IMR-90 (cell line): ENCODE measurements at regions not wholly inside any gene's neighbourhood (a gene's known extent, or its start where the extent isn't known, plus 50 kb on each side); places are given as distances from the start of the nearest gene placed in this dataset.

ENCODE experiments used
- ATAC-seq: fragments of 200-7000 bp; cut with Tn5 transposase; 2 replicates; pipeline ENCODE4 v1.9.1; 2020; ENCODE audit warnings: low read depth, mild to moderate bottlenecking, moderate library complexity
- BruUV-seq: library from RNA; stranded (reverse); fragments of 400-500 nt; replicated peaks from 2 replicates; lab custom pipeline; 2021; lab: Mats Ljungman, UMichigan
- CTCF ChIA-PET: fragments of 300-600 bp; formaldehyde crosslinking; extraction: SDS; loops from one replicate; lab custom pipeline; 2021; ENCODE audit warnings: antibody characterized with exemption; lab: Yijun Ruan, JAX
- POLR2A ChIA-PET: fragments of 300-600 bp; sonication (Branson Sonifier 250); formaldehyde crosslinking; loops from one replicate; lab custom pipeline; 2022; ENCODE audit warnings: antibody characterized with exemption; ENCODE audit not compliant: unreplicated experiment; lab: Charles Lee
- DNase-seq: peaks from one replicate; pipeline ENCODE4 v3.0.0; 2013
- H2AFZ ChIP-seq: replicated peaks from 2 replicates; pipeline ENCODE3; 2013; ENCODE audit warnings: low read length, mild to moderate bottlenecking; ENCODE audit not compliant: poor library complexity
- H2AK5ac ChIP-seq: 2 replicates; pipeline ENCODE4 v1.6.1; 2013; ENCODE audit warnings: low read depth, low read length, inconsistent platforms
- H2AK9ac ChIP-seq: replicated peaks from 2 replicates; pipeline ENCODE3; 2013; ENCODE audit warnings: mild to moderate bottlenecking, low read depth, low read length, moderate library complexity; ENCODE audit not compliant: poor library complexity
- H2BK120ac ChIP-seq: 2 replicates; pipeline ENCODE4 v1.6.1; 2013; ENCODE audit warnings: low read depth, low read length, inconsistent platforms
- H2BK15ac ChIP-seq: 3 replicates; pipeline ENCODE4 v1.6.1; 2013; ENCODE audit warnings: low read depth, low read length, inconsistent platforms
- H2BK20ac ChIP-seq: 2 replicates; pipeline ENCODE4 v1.6.1; 2013; ENCODE audit warnings: low read depth, mild to moderate bottlenecking, inconsistent platforms, low read length, moderate library complexity
- H2BK5ac ChIP-seq: 2 replicates; pipeline ENCODE4 v1.6.1; 2013; ENCODE audit warnings: mild to moderate bottlenecking, low read depth, low read length, inconsistent platforms; ENCODE audit not compliant: poor library complexity, severe bottlenecking
- H3K14ac ChIP-seq: replicated peaks from 2 replicates; pipeline ENCODE4 v1.6.1; 2013; ENCODE audit warnings: low read depth, low read length, inconsistent platforms
- H3K18ac ChIP-seq: 2 replicates; pipeline ENCODE4 v1.6.1; 2013; ENCODE audit warnings: low read depth, low read length, control low read depth
- H3K23ac ChIP-seq: 2 replicates; pipeline ENCODE4 v1.6.1; 2013; ENCODE audit warnings: low read depth, low read length, inconsistent platforms
- H3K27ac ChIP-seq: 2 replicates; pipeline ENCODE4 v1.5.1; 2013; ENCODE audit warnings: mild to moderate bottlenecking, control low read depth, low read length; ENCODE audit not compliant: insufficient read depth
- H3K27me3 ChIP-seq: 2 replicates; pipeline ENCODE4 v1.6.1; 2013; ENCODE audit warnings: low read length; ENCODE audit not compliant: control insufficient read depth, insufficient read depth
- H3K36me3 ChIP-seq: 2 replicates; pipeline ENCODE4 v1.6.1; 2013; ENCODE audit warnings: low read length, mixed read lengths; ENCODE audit not compliant: control insufficient read depth, insufficient read depth
- H3K4ac ChIP-seq: 2 replicates; pipeline ENCODE4 v1.6.1; 2013; ENCODE audit warnings: low read depth, low read length, inconsistent platforms
- H3K4me1 ChIP-seq: 2 replicates; pipeline ENCODE4 v1.6.1; 2013; ENCODE audit warnings: low read length, mixed read lengths; ENCODE audit not compliant: control insufficient read depth, insufficient read depth
- H3K4me2 ChIP-seq: 2 replicates; pipeline ENCODE4 v1.6.1; 2013; ENCODE audit warnings: low read depth, mild to moderate bottlenecking, control low read depth, low read length, moderate library complexity
- H3K4me3 ChIP-seq: 2 replicates; pipeline ENCODE4 v1.5.1; 2013; ENCODE audit warnings: low read depth, mild to moderate bottlenecking, control low read depth, low read length, moderate library complexity; ENCODE audit not compliant: insufficient read depth
- H3K56ac ChIP-seq: 2 replicates; pipeline ENCODE4 v1.6.1; 2013; ENCODE audit warnings: low read length, inconsistent platforms; ENCODE audit not compliant: insufficient read depth; ENCODE audit errors: extremely low read depth
- H3K79me1 ChIP-seq, 2 experiments: 2 replicates each; pipeline ENCODE4 v1.6.1; 2013; ENCODE audit warnings: low read length in 2 of 2, inconsistent platforms in 1 of 2, low read depth in 1 of 2
- H3K9ac ChIP-seq: 2 replicates; pipeline ENCODE4 v1.6.1; 2013; ENCODE audit warnings: low read depth, low read length, control low read depth
- H3K9me1 ChIP-seq: 2 replicates; pipeline ENCODE4 v1.6.1; 2013; ENCODE audit warnings: low read length, inconsistent platforms; ENCODE audit not compliant: insufficient read depth
- H3K9me3 ChIP-seq: 2 replicates; pipeline ENCODE4 v1.6.1; 2013; ENCODE audit warnings: low read length; ENCODE audit not compliant: control insufficient read depth, insufficient read depth
- H4K20me1 ChIP-seq: 2 replicates; pipeline ENCODE4 v1.6.1; 2013; ENCODE audit warnings: low read length, inconsistent platforms; ENCODE audit not compliant: insufficient read depth
- H4K5ac ChIP-seq: 2 replicates; pipeline ENCODE4 v1.6.1; 2013; ENCODE audit warnings: mild to moderate bottlenecking, low read depth, low read length, control low read depth
- H4K8ac ChIP-seq, 2 experiments: 2 replicates each; pipeline ENCODE4 v1.6.1; 2013; ENCODE audit warnings: low read depth in 2 of 2, low read length in 2 of 2, control low read depth in 1 of 2, inconsistent platforms in 1 of 2
- H4K91ac ChIP-seq: 2 replicates; pipeline ENCODE4 v1.6.1; 2013; ENCODE audit warnings: low read depth, low read length, inconsistent platforms; ENCODE audit not compliant: insufficient read depth
- BHLHE40 ChIP-seq: fragments of 150-350 bp; IDR thresholded peaks from 2 replicates; pipeline ENCODE4 v1.6.1; 2016; ENCODE audit warnings: mild to moderate bottlenecking, low read depth, low read length
- MXI1 ChIP-seq: IDR thresholded peaks from 2 replicates; pipeline ENCODE4 v1.6.1; 2012; ENCODE audit warnings: low read depth, mild to moderate bottlenecking, low read length, moderate library complexity, borderline replicate concordance
- NFE2L2 ChIP-seq: fragments of 150-350 bp; IDR thresholded peaks from 2 replicates; pipeline ENCODE4 v1.6.1; 2016; ENCODE audit warnings: low read depth, mild to moderate bottlenecking, low read length
- RAD21 ChIP-seq: IDR thresholded peaks from 2 replicates; pipeline ENCODE4 v1.6.1; 2012; ENCODE audit warnings: low read length, improper control_type of control experiment
- RCOR1 ChIP-seq: IDR thresholded peaks from 2 replicates; pipeline ENCODE4 v1.6.1; 2012; ENCODE audit warnings: mild to moderate bottlenecking, low read length, improper control_type of control experiment; ENCODE audit not compliant: insufficient replicate concordance
- WGBS, 2 experiments: methylation state at CpG; one replicate each; pipeline versions ENCODE4 v1.1.5 to v1.1.7; 2013; ENCODE audit warnings: missing lambda C conversion rate in 2 of 2; ENCODE audit not compliant: insufficient read length in 1 of 2; ENCODE audit errors: extremely low coverage in 2 of 2; 5-methylcytosine and 5-hydroxymethylcytosine counted together
- dilution Hi-C: fragments of 300-500 bp; cut with HindIII; formaldehyde crosslinking; loops from one replicate; pipeline ENCODE4 v1.14.3; 2018; ENCODE audit warnings: low sequenced_read_pairs; ENCODE audit not compliant: unreplicated experiment
- in situ Hi-C: fragments of 300-500 bp; cut with MboI; formaldehyde crosslinking; loops from 3 replicates; pipeline ENCODE4 v1.14.3; 2019; ENCODE audit warnings: low sequenced_read_pairs, inconsistent platforms, mixed read lengths
- intact Hi-C: fragments of 100-400 bp; cut with micrococcal nuclease; formaldehyde crosslinking; loops from 2 replicates; pipeline ENCODE4 v1.10.0; 2022
- TF ChIP-seq, protein P1 (sequence below): fragments of 150-350 bp; IDR thresholded peaks from 2 replicates; pipeline ENCODE4 v1.6.1; 2017; ENCODE audit warnings: mild to moderate bottlenecking, antibody characterized with exemption, low read length, low read depth
- TF ChIP-seq, protein P2 (sequence below): fragments of 150-350 bp; IDR thresholded peaks from 2 replicates; pipeline ENCODE4 v1.6.1; 2016; ENCODE audit warnings: low read depth, mild to moderate bottlenecking, low read length, moderate library complexity, borderline replicate concordance
- TF ChIP-seq, protein P3 (sequence below): conservative IDR thresholded peaks from 2 replicates; pipeline ENCODE4 v1.5.1; 2012; ENCODE audit warnings: mild to moderate bottlenecking, low read depth, low read length, improper control_type of control experiment

DNA sequence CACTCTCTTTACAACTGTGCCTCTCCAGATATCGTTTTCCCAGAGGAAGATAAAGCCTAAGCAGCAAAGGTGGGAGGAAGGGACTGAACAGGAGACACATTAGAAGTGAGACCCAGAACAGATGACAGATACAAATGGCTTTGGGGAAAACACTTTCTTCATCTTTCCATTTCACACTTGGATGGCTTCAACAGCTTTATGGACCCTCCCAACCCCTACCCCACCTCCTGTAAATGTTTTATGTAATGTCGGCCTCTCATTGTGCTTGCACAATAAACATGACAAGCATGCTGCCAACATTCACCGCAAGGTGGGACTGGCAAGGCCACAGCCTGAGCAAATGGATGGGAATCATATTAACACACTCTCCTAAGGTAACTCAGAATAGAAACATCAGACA is 1088.6 kb downstream of the TUSC7 start:
- H3K9me1 ChIP-seq, result no peaks in the 10 kb centered on the region
- H3K56ac ChIP-seq, result no peak overlapping the region
- H3K14ac ChIP-seq, result no peak overlapping the region
- H3K4me1 ChIP-seq, result peaks cover 2% of the 10 kb centered on the region
- no peak overlapping the region for H2AK9ac ChIP-seq
- H3K4ac ChIP-seq, result no peak overlapping the region
- H3K18ac ChIP-seq, result no peak overlapping the region
- H4K20me1 ChIP-seq, result no peaks in the 10 kb centered on the region
- H4K5ac ChIP-seq, result no peak overlapping the region
- in situ Hi-C loops, result no loop called here
- no peaks in the 10 kb centered on the region for H3K27me3 ChIP-seq
- H3K23ac ChIP-seq, result no peak overlapping the region
- no peak overlapping the region for H3K4me3 ChIP-seq
- no CpG with 5 or more reads among the region's 3 CpGs for WGBS, 2 experiments
- ChIA-PET POLR2A (no interaction called here), CTCF (no interaction called here)
- no peak overlapping the region for H2BK120ac ChIP-seq
- dilution Hi-C loops, result no loop called here
- H3K27ac ChIP-seq, result no peak overlapping the region
- no peak overlapping the region for H2AK5ac ChIP-seq
- H2BK15ac ChIP-seq, result no peak overlapping the region
- DNase-seq (no peak), ATAC-seq (no peak)
- no peak overlapping the region for H2BK5ac ChIP-seq
- H3K79me1 ChIP-seq, result no peaks in the 10 kb centered on the region
- no peaks in the 10 kb centered on the region for H3K36me3 ChIP-seq
- H3K9ac ChIP-seq, result no peak overlapping the region
- H4K91ac ChIP-seq, result no peak overlapping the region
- BruUV-seq, result no TSS peak
- H2BK20ac ChIP-seq, result no peak overlapping the region
- no peak overlapping the region for H3K4me2 ChIP-seq
- H3K9me3 ChIP-seq, result no peaks in the 10 kb centered on the region
- TF ChIP-seq, protein P1, sequence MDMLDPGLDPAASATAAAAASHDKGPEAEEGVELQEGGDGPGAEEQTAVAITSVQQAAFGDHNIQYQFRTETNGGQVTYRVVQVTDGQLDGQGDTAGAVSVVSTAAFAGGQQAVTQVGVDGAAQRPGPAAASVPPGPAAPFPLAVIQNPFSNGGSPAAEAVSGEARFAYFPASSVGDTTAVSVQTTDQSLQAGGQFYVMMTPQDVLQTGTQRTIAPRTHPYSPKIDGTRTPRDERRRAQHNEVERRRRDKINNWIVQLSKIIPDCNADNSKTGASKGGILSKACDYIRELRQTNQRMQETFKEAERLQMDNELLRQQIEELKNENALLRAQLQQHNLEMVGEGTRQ, result no peak
- TF ChIP-seq RCOR1 (no peak), NFE2L2 (no peak), BHLHE40 (no peak), MXI1 (no peak), RAD21 (no peak)
- TF ChIP-seq, protein P2, sequence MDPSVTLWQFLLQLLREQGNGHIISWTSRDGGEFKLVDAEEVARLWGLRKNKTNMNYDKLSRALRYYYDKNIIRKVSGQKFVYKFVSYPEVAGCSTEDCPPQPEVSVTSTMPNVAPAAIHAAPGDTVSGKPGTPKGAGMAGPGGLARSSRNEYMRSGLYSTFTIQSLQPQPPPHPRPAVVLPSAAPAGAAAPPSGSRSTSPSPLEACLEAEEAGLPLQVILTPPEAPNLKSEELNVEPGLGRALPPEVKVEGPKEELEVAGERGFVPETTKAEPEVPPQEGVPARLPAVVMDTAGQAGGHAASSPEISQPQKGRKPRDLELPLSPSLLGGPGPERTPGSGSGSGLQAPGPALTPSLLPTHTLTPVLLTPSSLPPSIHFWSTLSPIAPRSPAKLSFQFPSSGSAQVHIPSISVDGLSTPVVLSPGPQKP, result no peak
- TF ChIP-seq, protein P3, sequence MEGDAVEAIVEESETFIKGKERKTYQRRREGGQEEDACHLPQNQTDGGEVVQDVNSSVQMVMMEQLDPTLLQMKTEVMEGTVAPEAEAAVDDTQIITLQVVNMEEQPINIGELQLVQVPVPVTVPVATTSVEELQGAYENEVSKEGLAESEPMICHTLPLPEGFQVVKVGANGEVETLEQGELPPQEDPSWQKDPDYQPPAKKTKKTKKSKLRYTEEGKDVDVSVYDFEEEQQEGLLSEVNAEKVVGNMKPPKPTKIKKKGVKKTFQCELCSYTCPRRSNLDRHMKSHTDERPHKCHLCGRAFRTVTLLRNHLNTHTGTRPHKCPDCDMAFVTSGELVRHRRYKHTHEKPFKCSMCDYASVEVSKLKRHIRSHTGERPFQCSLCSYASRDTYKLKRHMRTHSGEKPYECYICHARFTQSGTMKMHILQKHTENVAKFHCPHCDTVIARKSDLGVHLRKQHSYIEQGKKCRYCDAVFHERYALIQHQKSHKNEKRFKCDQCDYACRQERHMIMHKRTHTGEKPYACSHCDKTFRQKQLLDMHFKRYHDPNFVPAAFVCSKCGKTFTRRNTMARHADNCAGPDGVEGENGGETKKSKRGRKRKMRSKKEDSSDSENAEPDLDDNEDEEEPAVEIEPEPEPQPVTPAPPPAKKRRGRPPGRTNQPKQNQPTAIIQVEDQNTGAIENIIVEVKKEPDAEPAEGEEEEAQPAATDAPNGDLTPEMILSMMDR, result no peak
- intact Hi-C loops, result no loop called here
- H2AFZ ChIP-seq, result no peak overlapping the region
- no peak overlapping the region for H4K8ac ChIP-seq
